Kidney (tissue), 13 donors: ENCODE measurements at regions not wholly inside any gene's neighbourhood (a gene's known extent, or its start where the extent isn't known, plus 50 kb on each side); places are given as distances from the start of the nearest gene placed in this dataset.

ENCODE experiments used
- DNase-seq, 5 donors: peaks; one replicate each; pipeline ENCODE4 v3.0.0-alpha.2; 2013 to 2020
- FAIRE-seq: peaks from 2 replicates; lab custom pipeline; 2012; peaks lifted over from hg19 to GRCh38; lab: Jason Lieb, UNC
- H3K27ac ChIP-seq, 2 donors: one replicate each; pipeline ENCODE4 v1.7.0; 2013; ENCODE audit warnings: low read depth in 2 of 2, low read length in 2 of 2, inconsistent platforms in 1 of 2
- H3K27me3 ChIP-seq: one replicate; pipeline ENCODE4 v1.7.1; 2013; ENCODE audit warnings: low read length, inconsistent platforms; ENCODE audit not compliant: control insufficient read depth, insufficient read depth
- H3K36me3 ChIP-seq, 3 donors: one replicate each; pipeline versions ENCODE4 v1.7.0 to v1.7.1; 2013; ENCODE audit warnings: low read length in 3 of 3, control low read depth in 1 of 3, inconsistent platforms in 1 of 3; ENCODE audit not compliant: insufficient read depth in 3 of 3, control insufficient read depth in 2 of 3
- H3K4me1 ChIP-seq, 3 donors: one replicate each; pipeline versions ENCODE4 v1.7.0 to v1.7.1; 2013; ENCODE audit warnings: low read length in 3 of 3, inconsistent platforms in 1 of 3, low read depth in 1 of 3; ENCODE audit not compliant: control insufficient read depth in 2 of 3, insufficient read depth in 2 of 3
- H3K4me3 ChIP-seq, 3 donors: one replicate each; pipeline versions ENCODE4 v1.7.0 to v1.8.1; 2013; ENCODE audit warnings: low read length in 3 of 3, control low read depth in 1 of 3, inconsistent platforms in 1 of 3
- H3K9ac ChIP-seq, 3 donors: one replicate each; pipeline versions ENCODE4 v1.7.0 to v1.7.1; 2013; ENCODE audit warnings: low read length in 3 of 3, control low read depth in 1 of 3, inconsistent platforms in 1 of 3
- H3K9me3 ChIP-seq, 3 donors: one replicate each; pipeline versions ENCODE4 v1.7.0 to v1.7.1; 2013; ENCODE audit warnings: low read length in 3 of 3, control low read depth in 1 of 3, inconsistent platforms in 1 of 3; ENCODE audit not compliant: control insufficient read depth in 2 of 3, insufficient read depth in 1 of 3
- CTCF ChIP-seq: IDR thresholded peaks from 3 replicates; pipeline ENCODE4 v1.5.1; 2012; ENCODE audit warnings: mild to moderate bottlenecking, moderate library complexity, borderline replicate concordance; ENCODE audit not compliant: insufficient read depth; ENCODE audit errors: extremely low read depth
- intact Hi-C: fragments of 100-400 bp; cut with DNase I; formaldehyde crosslinking; loops from one replicate; pipeline ENCODE4 v1.11.1; 2022
- donor health status: control.
- donor health status: control.
- donor health status: control.
- donor health status: control.
- donor health status: control.
- donor health status: DM: yes; HTN: yes; CAD: no.
- donor health status: Normal renal cell carcinoma (clear cell type).

- no peak for TF ChIP-seq CTCF
- DNase-seq = no peak
These were observed 163.3 kb upstream of the PRKCQ start for GRCh38 chr10:6743291-6743849.

DNA sequence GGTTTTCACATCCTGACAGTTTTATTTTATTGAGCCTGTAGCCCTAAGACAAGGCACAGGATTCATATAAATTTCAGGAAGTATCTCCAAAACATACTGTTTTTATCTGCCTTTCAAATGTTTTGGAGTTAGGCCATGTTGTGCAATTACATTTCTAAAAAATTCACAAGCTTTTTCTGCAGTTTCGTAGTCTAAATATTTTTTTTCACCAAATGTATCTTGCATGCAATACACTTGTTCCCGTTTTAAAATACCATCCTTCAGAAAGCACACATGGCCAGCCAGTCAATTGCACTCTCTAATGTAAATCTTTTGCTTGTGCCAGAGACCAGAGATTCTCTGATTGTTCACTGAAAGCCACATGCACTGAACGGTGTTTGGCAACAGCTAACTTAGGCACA is 161.5 kb upstream of the PRKCQ start:
- intact Hi-C loops = no loop called here
- no peak overlapping the region for H3K9ac ChIP-seq
- H3K27ac ChIP-seq = no peak overlapping the region
- no peaks in the 10 kb centered on the region for H3K36me3 ChIP-seq
- no peak for TF ChIP-seq CTCF
- H3K4me1 ChIP-seq = peaks cover 0 to 3% (median 0%) of the 10 kb centered on the region in 3 donors
- H3K27me3 ChIP-seq = no peaks in the 10 kb centered on the region
- no peaks in the 10 kb centered on the region for H3K9me3 ChIP-seq
- DNase-seq (no peak), FAIRE-seq (no peak)
- H3K4me3 ChIP-seq = no peak overlapping the region

More at GRCh38 chr10:6743291-6743849, 163.3 kb upstream of the PRKCQ start:
- Histone ChIP-seq H3K4me3 (no peak overlapping the region), H3K9me3 (no peaks in the 10 kb centered on the region), H3K36me3 (no peaks in the 10 kb centered on the region), H3K9ac (no peak overlapping the region), H3K27ac (no peak overlapping the region), H3K27me3 (no peaks in the 10 kb centered on the region), H3K4me1 (no peaks in the 10 kb centered on the region)
- intact Hi-C loops = no loop called here
- no peak for FAIRE-seq

DNA sequence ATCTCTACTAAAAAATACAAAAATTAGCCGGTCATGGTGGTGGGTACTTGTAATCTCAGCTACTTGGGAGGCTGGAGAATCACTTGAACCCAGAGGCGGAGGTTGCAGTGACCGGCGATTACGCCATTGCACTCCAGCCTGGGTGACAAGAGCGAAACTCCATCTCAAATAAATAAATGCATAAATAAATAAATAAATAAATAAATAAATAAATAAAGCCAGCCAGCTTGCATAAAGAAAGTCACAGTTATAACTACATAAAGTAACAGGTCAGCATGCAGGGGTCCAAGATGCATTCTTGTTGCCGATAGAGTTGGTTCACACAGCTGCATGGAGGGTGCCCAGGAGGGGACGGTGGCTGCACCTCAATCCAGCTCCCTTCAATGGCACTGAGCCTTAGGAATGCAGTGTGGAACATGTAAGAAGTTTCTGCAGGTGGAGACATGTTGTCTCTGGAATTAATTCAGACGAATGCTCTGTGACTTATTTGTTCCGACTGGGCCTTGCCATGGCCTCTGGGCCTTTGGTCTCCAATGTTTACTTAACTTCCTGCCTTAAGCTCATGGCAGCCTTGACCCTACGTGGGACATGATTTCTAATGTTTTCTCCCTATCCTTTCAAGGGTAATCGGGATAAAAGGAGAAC is 159.6 kb upstream of the PRKCQ start:
- peaks cover 0 to 3% (median 0%) of the 10 kb centered on the region in 3 donors for H3K4me1 ChIP-seq
- DNase-seq (no peak), FAIRE-seq (no peak)
- H3K27ac ChIP-seq = no peak overlapping the region
- no peak for TF ChIP-seq CTCF
- H3K9ac ChIP-seq = no peak overlapping the region
- H3K4me3 ChIP-seq = no peak overlapping the region
- intact Hi-C loops = no loop called here
- H3K9me3 ChIP-seq = no peaks in the 10 kb centered on the region
- no peaks in the 10 kb centered on the region for H3K27me3 ChIP-seq
- no peaks in the 10 kb centered on the region for H3K36me3 ChIP-seq
